Middle frontal gyrus (tissue), 1 donor: ENCODE measurements at regions not wholly inside any gene's neighbourhood (a gene's known extent, or its start where the extent isn't known, plus 50 kb on each side); places are given as distances from the start of the nearest gene placed in this dataset.
"Not testable (repeated sequence)": the region's sequence is repeated elsewhere in the genome, so short reads cannot be mapped to it uniquely, and the experiment has no call there.

ENCODE experiments used
- DNase-seq: peaks from one replicate; pipeline ENCODE4 v3.0.0-alpha.2; 2015; ENCODE audit warnings: low spot score; ENCODE audit errors: extremely low spot score

DNA sequence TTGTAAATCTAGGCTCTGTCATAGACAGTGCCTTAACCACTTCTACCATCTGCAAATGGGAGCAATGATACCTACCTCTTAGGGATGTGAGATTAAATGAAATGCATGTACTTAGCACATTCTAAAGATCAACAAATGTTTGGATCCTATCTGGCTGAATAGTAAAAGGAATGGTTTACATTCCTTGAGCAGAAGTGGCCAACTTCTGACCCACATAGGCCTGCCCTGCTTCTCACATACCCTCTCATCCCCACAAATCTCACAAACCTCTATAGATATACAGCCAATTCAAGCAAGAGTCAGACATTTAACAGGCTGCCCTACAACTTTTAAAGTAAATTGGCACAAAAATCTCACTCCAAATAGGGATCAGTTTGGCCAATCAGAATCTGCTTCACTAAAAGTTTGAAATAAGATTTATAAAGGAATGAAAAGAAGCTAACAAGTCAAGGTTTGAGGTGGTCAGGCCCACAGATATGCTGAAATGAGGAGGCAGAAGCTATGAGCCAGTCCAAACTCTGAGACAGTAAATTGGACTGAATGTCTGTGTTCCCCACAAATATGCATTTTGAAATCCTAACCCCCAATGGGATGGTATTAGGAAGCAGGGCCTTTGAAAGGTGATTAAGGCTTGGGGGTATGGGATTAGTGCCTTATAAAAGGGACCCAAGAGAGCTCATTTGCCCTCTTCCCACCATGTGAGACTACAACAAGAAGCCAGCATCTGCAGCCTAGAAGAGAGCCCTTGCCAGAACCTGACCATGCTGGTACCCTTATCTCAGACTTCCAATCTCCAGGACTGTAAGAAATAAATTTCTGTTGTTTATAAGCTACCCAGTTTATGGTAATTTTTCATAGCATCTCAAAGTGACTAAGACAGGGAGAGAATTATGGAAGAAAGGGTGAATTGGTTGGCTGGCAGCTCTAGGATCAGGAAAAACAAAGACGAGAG lies 227.8 kb upstream of the RBMS1 start:
- DNase-seq, result no peak

DNA sequence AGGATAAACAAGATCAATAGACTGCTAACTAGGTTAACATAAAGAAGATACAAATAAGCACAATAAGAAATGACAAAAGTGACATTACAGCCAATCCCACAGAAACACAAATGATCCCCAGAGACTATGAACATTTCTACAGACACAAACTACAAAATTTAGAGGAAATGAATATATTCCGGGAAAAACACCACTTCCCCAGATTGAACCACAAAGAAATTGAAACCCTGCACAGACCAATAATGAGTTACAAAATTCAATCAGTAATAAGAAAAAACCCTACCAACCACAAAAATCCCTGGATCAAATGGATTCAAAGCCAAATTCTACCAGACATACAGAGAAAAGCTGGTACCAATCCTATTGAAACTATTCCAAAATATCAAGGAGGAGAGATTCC lies 232.4 kb upstream of the RBMS1 start:
- no peak for DNase-seq

DNA sequence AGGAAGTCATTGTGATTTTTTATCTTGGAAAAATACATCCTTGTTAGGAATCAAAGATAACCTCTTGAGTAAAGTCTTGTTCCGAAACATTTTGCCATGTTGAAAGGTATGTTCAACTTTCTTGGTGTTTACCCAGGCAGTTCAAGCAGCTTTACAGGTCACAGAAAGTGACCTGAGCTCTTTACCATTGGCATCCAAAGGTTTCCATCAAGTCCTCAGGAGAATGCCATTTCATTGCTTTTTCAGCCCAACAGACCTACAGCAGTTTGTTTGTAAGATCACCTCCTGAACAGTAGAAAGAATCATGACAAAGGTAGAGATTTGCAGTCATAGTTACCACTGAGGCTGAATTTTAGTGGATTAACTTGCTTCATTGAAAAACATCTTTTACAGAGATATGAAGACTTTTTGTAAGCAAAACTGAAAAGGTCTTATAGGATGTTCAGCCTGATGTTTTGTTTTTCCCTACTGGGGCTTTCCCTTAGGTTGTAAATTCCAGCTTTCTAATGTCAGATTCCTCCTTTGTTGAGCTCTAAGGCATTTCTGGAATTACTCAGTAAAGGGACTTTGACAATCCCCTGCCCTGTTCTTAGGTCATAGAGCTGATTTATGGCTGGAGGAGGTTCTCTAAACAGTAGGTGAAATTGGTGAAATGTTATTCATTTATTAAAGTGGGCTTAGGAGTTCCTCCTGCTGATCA lies 236.8 kb upstream of the RBMS1 start:
- DNase-seq, result no peak

DNA sequence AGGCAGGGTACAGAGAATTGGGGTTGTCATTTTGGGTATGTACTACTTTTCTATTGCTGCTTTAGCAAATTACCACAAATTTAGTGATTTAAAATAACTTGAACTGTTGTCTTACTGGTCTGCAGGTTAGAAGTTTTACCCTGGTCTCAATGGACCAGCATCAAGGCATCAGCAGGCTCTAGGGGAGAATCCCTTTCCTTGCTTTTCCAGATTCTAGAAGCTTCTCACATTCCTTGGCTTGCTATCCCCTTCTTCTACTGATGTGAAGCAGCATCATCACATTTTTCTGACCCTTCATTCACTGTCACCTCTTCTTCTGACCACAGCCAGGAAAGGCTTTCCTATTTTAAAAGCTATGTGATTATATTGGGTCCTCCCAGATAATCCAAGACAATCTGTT lies 237.8 kb upstream of the RBMS1 start:
- DNase-seq, result no peak

GRCh38 chr2:160731856-160732255 lies 238.2 kb upstream of the RBMS1 start:
- no peak for DNase-seq

DNA sequence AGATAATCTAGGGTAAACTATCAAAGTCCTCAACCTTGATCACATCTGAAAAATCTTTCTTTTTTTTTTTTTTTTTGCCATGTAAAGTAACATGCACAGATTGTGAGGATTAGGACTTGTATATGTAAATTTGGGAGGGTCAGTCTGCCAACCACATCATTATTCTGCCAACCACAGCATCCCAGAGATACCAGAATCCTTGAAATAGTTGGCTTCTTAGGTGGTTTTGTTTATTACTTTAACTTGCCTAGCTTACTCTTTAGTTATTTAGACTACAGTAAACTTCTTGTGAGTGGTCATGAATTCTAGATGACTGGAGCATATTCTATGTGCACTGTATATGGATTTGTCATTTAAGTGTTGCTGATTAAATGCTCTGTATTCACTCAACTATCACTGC lies 242.1 kb upstream of the RBMS1 start:
- DNase-seq, result no peak

- DNase-seq, result no peak
Measured at GRCh38 chr2:160736148-160737028, 242.8 kb upstream of the RBMS1 start.

DNA sequence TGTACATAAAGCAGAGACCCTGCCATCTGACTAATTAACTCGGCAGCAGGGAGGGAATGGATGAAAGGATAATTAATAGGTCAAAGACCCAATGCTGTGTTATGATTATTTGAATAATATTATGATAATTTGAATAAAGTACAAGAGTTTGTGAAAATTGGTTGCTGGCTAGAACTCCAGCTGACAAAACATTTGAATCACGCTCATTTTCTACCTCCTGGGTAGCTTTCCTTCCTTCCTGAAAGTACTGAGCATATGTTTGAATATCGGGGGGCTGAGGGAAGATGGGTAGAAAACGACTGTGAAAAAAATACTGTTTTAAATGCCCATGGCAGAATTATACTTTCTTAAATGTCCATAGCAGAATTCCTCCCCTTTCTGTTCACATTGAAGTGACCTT lies 243.6 kb upstream of the RBMS1 start:
- DNase-seq, result no peak

GRCh38 chr2:160741271-160741670 lies 247.7 kb upstream of the RBMS1 start:
- no peak for DNase-seq

DNA sequence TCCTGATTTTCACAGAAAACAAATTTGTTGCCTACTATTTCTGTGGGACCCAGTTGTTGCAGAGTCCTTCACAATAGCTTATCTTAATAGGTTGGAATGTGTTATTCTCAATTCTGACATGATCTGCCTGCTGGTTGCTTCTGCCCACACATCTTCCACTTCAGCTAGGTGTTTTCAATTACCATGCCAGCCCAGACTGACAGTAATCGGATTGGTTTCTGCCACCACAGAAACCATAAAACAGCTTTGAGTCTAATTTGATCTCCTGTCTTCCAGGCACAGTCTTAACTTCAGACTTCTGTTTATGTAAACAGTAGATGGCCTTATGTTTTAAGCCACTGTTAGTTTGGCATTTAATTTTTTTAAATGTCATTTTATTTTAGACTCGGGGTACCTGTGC lies 248.2 kb upstream of the RBMS1 start:
- DNase-seq, result no peak

GRCh38 chr2:160742667-160743066 lies 249.1 kb upstream of the RBMS1 start:
- no peak for DNase-seq

GRCh38 chr2:160747501-160748170 lies 254.0 kb upstream of the RBMS1 start:
- DNase-seq, result no peak

- no peak for DNase-seq
Measured at GRCh38 chr2:160751021-160751420, 257.4 kb upstream of the RBMS1 start.

GRCh38 chr2:160752475-160753330 lies 259.1 kb upstream of the RBMS1 start:
- no peak for DNase-seq

- DNase-seq, result no peak
Measured at GRCh38 chr2:160753331-160753654, 259.7 kb upstream of the RBMS1 start.

GRCh38 chr2:160753960-160754359 lies 260.4 kb upstream of the RBMS1 start:
- no peak for DNase-seq

- DNase-seq, result no peak
Measured at GRCh38 chr2:160756481-160756880, 262.9 kb upstream of the RBMS1 start.

- DNase-seq, result not testable (repeated sequence)
Measured at GRCh38 chr2:160762493-160763128, 269.0 kb upstream of the RBMS1 start.

DNA sequence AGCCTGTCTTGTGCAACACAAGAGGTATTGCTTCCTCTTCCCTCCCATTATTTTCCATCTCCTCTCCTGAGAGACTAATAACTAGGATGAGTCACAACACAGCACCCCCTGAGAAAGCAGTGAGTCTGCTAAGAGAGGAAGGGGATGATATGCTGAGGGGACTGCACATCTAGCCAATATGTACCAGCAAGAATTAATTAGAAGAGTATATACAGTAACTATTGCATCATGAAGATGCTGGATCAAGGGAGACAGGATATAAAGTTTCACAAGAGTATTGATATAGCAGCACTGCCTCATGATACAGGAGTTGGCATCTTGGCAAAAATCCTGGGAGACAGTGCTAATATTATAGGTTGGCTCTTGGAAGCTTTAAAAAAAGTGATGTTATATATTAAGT lies 289.9 kb upstream of the RBMS1 start:
- DNase-seq, result no peak

- DNase-seq, result no peak
Measured at GRCh38 chr2:160784034-160784433, 290.4 kb upstream of the RBMS1 start.
